ENCODE measurements at regions not wholly inside any gene's neighbourhood (a gene's known extent, or its start where the extent isn't known, plus 50 kb on each side); places are given as distances from the start of the nearest gene placed in this dataset.
"Not testable (repeated sequence)": the region's sequence is repeated elsewhere in the genome, so short reads cannot be mapped to it uniquely, and the experiment has no call there.

GRCh38 chr6:86516087-86516486, 421.2 kb upstream of the HTR1E start:
- no peak overlapping the region for H3K4me3 ChIP-seq
- no peak overlapping the region for H3K27ac ChIP-seq
- no peak for ATAC-seq
- TF ChIP-seq EP300 (IDR thresholded peaks at IDR 0.05) (no peak), POLR2AphosphoS5 (IDR thresholded peaks at IDR 0.05) (no peak), POLR2A (IDR thresholded peaks at IDR 0.05) (no peak)
- TF ChIP-seq, protein P1, sequence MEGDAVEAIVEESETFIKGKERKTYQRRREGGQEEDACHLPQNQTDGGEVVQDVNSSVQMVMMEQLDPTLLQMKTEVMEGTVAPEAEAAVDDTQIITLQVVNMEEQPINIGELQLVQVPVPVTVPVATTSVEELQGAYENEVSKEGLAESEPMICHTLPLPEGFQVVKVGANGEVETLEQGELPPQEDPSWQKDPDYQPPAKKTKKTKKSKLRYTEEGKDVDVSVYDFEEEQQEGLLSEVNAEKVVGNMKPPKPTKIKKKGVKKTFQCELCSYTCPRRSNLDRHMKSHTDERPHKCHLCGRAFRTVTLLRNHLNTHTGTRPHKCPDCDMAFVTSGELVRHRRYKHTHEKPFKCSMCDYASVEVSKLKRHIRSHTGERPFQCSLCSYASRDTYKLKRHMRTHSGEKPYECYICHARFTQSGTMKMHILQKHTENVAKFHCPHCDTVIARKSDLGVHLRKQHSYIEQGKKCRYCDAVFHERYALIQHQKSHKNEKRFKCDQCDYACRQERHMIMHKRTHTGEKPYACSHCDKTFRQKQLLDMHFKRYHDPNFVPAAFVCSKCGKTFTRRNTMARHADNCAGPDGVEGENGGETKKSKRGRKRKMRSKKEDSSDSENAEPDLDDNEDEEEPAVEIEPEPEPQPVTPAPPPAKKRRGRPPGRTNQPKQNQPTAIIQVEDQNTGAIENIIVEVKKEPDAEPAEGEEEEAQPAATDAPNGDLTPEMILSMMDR (IDR thresholded peaks at IDR 0.05), result no peak
- WGBS, 2 donors (ENCODE audit: low coverage in 1 of 2), result 74 to 91% methylated on average over 3 to 4 of the region's 4 CpGs
- no peaks in the 10 kb centered on the region for H3K36me3 ChIP-seq
- H3K27me3 ChIP-seq, result no peaks in the 10 kb centered on the region
- no peaks in the 10 kb centered on the region for H3K9me3 ChIP-seq
- H3K4me1 ChIP-seq, result no peaks in the 10 kb centered on the region

DNA sequence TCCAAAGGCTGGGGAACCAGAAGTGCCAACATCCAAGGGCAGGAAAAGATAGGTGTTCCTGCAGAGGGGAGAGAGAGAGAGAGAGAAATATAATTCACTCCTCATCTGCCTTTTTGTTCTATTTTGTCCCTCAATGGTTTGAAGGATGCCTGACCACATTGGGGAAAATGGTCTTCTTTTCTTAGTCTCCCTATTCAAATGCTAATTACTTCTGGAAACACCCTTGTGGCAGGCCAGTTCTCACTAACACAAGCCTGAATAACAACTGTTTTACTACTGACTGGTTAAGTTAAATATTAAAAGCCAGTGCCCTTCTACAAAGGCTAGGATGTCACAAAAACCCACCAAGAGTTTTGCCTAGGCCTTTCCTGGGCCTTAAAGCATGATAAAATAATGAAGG, 425.4 kb upstream of the HTR1E start:
- Histone ChIP-seq H3K4me3 (no peak overlapping the region), H3K9me3 (no peaks in the 10 kb centered on the region), H3K36me3 (no peaks in the 10 kb centered on the region), H3K4me1 (no peaks in the 10 kb centered on the region), H3K27me3 (no peaks in the 10 kb centered on the region), H3K27ac (no peak overlapping the region)
- TF ChIP-seq, protein P1 (IDR thresholded peaks at IDR 0.05), result no peak
- no peak for TF ChIP-seq EP300 (IDR thresholded peaks at IDR 0.05)
- TF ChIP-seq POLR2AphosphoS5 (IDR thresholded peaks at IDR 0.05), result no peak
- no peak for TF ChIP-seq POLR2A (IDR thresholded peaks at IDR 0.05)
- no peak for ATAC-seq

DNA sequence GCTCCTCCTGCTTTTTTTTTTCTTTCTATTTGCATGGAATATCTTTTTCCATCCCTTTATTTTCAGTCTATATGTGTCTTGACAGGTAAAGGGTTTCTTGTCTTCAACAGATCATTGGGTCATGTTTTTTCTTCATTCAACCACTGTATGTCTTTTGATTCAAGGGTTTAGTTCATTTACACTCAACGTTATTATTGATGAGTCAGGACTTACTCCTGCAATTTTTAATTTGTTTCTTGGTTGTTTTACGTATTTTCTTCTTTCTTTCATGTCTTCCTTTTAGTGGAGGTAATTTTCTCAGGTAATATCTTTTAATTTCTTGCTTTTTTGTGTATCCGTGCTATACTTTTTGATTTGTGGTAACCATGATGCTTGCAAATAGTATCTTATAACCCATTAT, 429.1 kb upstream of the HTR1E start:
- Histone ChIP-seq H3K36me3 (no peaks in the 10 kb centered on the region), H3K4me1 (no peaks in the 10 kb centered on the region), H3K9me3 (no peaks in the 10 kb centered on the region), H3K27ac (no peak overlapping the region), H3K4me3 (no peak overlapping the region), H3K27me3 (no peaks in the 10 kb centered on the region)
- no peak for TF ChIP-seq POLR2AphosphoS5 (IDR thresholded peaks at IDR 0.05)
- TF ChIP-seq POLR2A (IDR thresholded peaks at IDR 0.05), result no peak
- TF ChIP-seq EP300 (IDR thresholded peaks at IDR 0.05), result no peak
- TF ChIP-seq, protein P1 (IDR thresholded peaks at IDR 0.05), result no peak
- ATAC-seq, result no peak
- WGBS, 2 donors (ENCODE audit: low coverage in 1 of 2), result 72 to 74% methylated on average over 3 of the region's 3 CpGs

DNA sequence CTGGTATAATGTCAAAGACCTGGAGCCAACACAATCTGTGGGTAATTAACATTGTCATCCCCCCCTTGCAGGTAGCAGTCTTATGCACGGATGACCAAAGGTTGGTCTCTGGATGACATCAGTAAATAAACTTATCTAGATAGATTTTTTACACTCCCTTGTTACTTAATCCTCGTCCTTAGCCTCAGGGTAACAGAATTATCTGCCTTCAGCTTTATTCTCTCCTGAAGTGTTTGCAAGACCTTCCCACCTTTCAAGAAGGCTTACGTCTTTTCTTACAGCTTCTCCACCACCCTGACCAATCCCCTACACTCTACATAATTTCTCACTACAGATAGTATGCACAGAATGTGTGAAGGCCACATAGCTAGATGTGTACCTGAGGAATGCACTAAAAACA, 434.8 kb upstream of the HTR1E start:
- 36 to 58% methylated on average over 3 of the region's 3 CpGs for WGBS, 2 donors (ENCODE audit: low coverage in 1 of 2)
- Histone ChIP-seq H3K4me3 (no peak overlapping the region), H3K9me3 (peaks cover 0 to 9% (median 0%) of the 10 kb centered on the region in 3 donors), H3K4me1 (no peaks in the 10 kb centered on the region), H3K27me3 (no peaks in the 10 kb centered on the region), H3K27ac (no peak overlapping the region), H3K36me3 (no peaks in the 10 kb centered on the region)
- ATAC-seq, result no peak
- TF ChIP-seq, protein P1 (IDR thresholded peaks at IDR 0.05), result no peak
- TF ChIP-seq POLR2AphosphoS5 (IDR thresholded peaks at IDR 0.05) (no peak), POLR2A (IDR thresholded peaks at IDR 0.05) (no peak), EP300 (IDR thresholded peaks at IDR 0.05) (no peak)

DNA sequence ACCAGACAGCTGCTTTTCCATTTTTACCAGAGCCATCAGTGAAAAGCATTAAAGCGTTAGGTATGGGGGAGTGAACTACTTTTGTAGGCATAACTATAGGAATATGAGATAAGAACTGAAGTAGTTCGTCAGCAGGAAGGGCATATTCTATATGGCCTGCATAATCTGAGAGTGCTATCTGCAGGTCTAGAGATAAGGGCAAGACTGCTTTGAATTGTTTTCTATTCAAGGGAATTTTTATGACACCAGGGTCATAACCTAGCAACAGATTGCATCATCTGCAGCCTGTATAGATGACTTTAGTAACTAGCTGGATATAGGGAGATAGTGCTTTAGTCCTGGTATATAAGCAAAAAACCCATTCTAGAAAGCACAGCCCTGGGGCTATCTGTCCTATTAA, 437.3 kb upstream of the HTR1E start:
- TF ChIP-seq, protein P1 (IDR thresholded peaks at IDR 0.05), result no peak
- TF ChIP-seq POLR2AphosphoS5 (IDR thresholded peaks at IDR 0.05) (no peak), POLR2A (IDR thresholded peaks at IDR 0.05) (no peak), EP300 (IDR thresholded peaks at IDR 0.05) (no peak)

DNA sequence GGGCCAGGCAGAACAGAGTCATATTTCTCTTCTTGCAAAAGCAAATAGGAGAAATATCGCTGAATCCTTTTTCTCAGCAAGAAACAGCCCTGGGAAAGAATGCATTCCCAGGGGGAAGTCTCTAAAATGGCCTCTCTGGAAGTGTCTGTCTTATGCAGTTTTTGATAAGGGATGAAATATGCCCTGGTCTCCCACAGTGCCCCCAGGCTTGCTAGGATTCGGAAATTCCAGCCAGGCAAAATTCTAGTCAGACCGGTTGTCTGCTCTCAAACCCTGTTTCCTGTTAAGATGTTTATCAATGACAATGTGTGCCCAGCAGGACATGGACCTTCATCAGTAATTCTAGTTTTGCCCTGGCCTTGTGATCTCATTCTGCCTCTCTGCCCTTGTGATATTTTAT, 448.3 kb upstream of the HTR1E start:
- H3K27me3 ChIP-seq, H3K4me3 ChIP-seq, H3K4me1 ChIP-seq, ATAC-seq, H3K9me3 ChIP-seq, H3K27ac ChIP-seq, H3K36me3 ChIP-seq: not testable (repeated sequence)
- 66 to 82% methylated on average over 3 of the region's 3 CpGs for WGBS, 2 donors (ENCODE audit: low coverage in 1 of 2)

More for the DNA sequence above, 437.3 kb upstream of the HTR1E start:
- Histone ChIP-seq H3K27ac (no peak overlapping the region), H3K9me3 (peaks cover 0 to 13% (median 0%) of the 10 kb centered on the region in 3 donors), H3K4me1 (no peaks in the 10 kb centered on the region), H3K4me3 (no peak overlapping the region), H3K27me3 (no peaks in the 10 kb centered on the region), H3K36me3 (no peaks in the 10 kb centered on the region)
- 53 to 70% methylated on average over 2 of the region's 2 CpGs for WGBS, 2 donors (ENCODE audit: low coverage in 1 of 2)
- ATAC-seq, result no peak
